Hepatocyte (in vitro differentiated cells): ENCODE measurements at regions not wholly inside any gene's neighbourhood (a gene's known extent, or its start where the extent isn't known, plus 50 kb on each side); places are given as distances from the start of the nearest gene placed in this dataset.

Experiments
- DNase-seq: peaks from one replicate; pipeline ENCODE4 v3.0.0-alpha.2; 2016; ENCODE audit warnings: low spot score
- H2AFZ ChIP-seq: fragments of 200-600 bp; sonication (generic); 2 replicates; pipeline ENCODE4 v1.6.0; 2016; ENCODE audit warnings: antibody characterized with exemption, mild to moderate bottlenecking
- H3K27ac ChIP-seq: fragments of 200-600 bp; sonication (generic); 2 replicates; pipeline ENCODE4 v1.5.1; 2016; ENCODE audit warnings: mild to moderate bottlenecking
- H3K27me3 ChIP-seq: fragments of 200-600 bp; sonication (generic); 2 replicates; pipeline ENCODE4 v1.6.1; 2016
- H3K36me3 ChIP-seq: fragments of 200-600 bp; sonication (generic); replicated peaks from 2 replicates; pipeline ENCODE4 v1.5.1; 2016; ENCODE audit warnings: low read depth; ENCODE audit not compliant: insufficient read depth
- H3K4me1 ChIP-seq: fragments of 200-600 bp; sonication (generic); 2 replicates; pipeline ENCODE4 v1.5.1; 2016; ENCODE audit warnings: mild to moderate bottlenecking, moderate library complexity; ENCODE audit not compliant: insufficient read depth
- H3K4me2 ChIP-seq: fragments of 200-600 bp; sonication (generic); 2 replicates; pipeline ENCODE4 v1.6.0; 2016
- H3K4me3 ChIP-seq: fragments of 200-600 bp; sonication (generic); 2 replicates; pipeline ENCODE4 v1.5.1; 2016; ENCODE audit warnings: mild to moderate bottlenecking
- H3K79me2 ChIP-seq: fragments of 200-600 bp; sonication (generic); 2 replicates; pipeline ENCODE4 v1.6.0; 2017; ENCODE audit warnings: mild to moderate bottlenecking
- H3K9me2 ChIP-seq: fragments of 200-600 bp; sonication (generic); replicated peaks from 2 replicates; pipeline ENCODE4 v1.6.0; 2017; ENCODE audit warnings: mild to moderate bottlenecking; ENCODE audit not compliant: insufficient read depth
- H3K9me3 ChIP-seq: fragments of 200-600 bp; sonication (generic); 2 replicates; pipeline ENCODE4 v1.5.1; 2016; ENCODE audit warnings: low read depth, mild to moderate bottlenecking
- H4K20me1 ChIP-seq: fragments of 200-600 bp; sonication (generic); 2 replicates; pipeline ENCODE4 v1.6.0; 2016; ENCODE audit warnings: mild to moderate bottlenecking; ENCODE audit not compliant: insufficient read depth, poor library complexity, severe bottlenecking
- EZH2 ChIP-seq: fragments of 200-600 bp; sonication (generic); IDR thresholded peaks from 2 replicates; pipeline ENCODE4 v1.6.1; 2016; ENCODE audit warnings: antibody characterized with exemption, mild to moderate bottlenecking, borderline replicate concordance
- EZH2phosphoT487 ChIP-seq: fragments of 200-600 bp; sonication (generic); IDR thresholded peaks from one replicate; pipeline ENCODE4 v1.6.1; 2018; ENCODE audit warnings: antibody characterized with exemption, mild to moderate bottlenecking, low read depth, moderate library complexity; ENCODE audit not compliant: unreplicated experiment, severe bottlenecking
- WGBS: methylation state at CpG from one replicate; pipeline ENCODE4 v1.1.6; 2016; ENCODE audit warnings: low lambda C conversion rate; ENCODE audit errors: missing lambda C conversion rate; 5-methylcytosine and 5-hydroxymethylcytosine counted together
- TF ChIP-seq, protein P1 (sequence below): fragments of 200-600 bp; sonication (generic); IDR thresholded peaks from 2 replicates; pipeline ENCODE4 v1.5.1; 2016; ENCODE audit warnings: antibody characterized with exemption, mild to moderate bottlenecking; ENCODE audit not compliant: poor library complexity

DNA sequence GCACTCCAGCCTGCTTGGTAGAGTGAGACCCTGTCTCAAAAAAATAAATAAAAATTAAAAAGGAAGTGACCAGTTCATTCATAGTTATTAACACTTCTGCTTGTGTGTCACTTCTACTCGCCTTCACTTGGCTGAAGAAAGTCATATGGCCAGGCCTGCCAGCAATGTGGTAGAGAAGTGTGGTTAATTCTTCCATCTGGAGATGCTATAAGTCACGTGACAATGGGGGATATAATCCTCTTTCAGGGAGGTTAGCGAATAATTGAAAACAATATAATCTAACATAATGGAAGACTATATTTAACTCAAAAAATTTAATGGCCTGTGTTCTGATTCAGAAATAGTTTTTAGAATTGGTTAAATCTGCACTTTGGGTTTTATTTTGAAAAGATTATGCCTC is 305.6 kb downstream of the DOCK8 start:
- WGBS, result 83% methylated on average over 3 of the region's 3 CpGs
- no peaks in the 10 kb centered on the region for H4K20me1 ChIP-seq

DNA sequence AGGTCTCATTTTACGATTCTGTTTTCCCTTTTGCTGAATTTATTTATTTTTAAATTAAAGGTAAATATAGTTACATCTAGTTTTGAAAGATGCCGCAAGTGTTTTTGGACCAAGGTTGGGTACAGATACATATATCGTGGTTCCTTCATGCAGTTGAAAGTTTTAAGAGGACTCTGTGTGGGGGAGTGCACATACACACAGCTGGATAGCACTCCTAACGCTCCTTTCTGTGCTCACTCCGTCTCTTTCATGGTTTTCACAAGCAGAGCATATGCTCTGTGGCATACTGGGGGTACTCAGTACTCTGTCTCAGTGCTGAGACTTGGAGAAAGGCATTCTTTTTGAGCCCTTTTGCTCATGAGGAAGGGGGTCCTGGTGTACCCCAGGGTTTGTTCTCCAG is 307.5 kb downstream of the DOCK8 start:
- DNase-seq, result no peak
- TF ChIP-seq EZH2 (no peak), EZH2phosphoT487 (no peak)
- TF ChIP-seq, protein P1, sequence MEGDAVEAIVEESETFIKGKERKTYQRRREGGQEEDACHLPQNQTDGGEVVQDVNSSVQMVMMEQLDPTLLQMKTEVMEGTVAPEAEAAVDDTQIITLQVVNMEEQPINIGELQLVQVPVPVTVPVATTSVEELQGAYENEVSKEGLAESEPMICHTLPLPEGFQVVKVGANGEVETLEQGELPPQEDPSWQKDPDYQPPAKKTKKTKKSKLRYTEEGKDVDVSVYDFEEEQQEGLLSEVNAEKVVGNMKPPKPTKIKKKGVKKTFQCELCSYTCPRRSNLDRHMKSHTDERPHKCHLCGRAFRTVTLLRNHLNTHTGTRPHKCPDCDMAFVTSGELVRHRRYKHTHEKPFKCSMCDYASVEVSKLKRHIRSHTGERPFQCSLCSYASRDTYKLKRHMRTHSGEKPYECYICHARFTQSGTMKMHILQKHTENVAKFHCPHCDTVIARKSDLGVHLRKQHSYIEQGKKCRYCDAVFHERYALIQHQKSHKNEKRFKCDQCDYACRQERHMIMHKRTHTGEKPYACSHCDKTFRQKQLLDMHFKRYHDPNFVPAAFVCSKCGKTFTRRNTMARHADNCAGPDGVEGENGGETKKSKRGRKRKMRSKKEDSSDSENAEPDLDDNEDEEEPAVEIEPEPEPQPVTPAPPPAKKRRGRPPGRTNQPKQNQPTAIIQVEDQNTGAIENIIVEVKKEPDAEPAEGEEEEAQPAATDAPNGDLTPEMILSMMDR, result no peak
- H3K4me1 ChIP-seq, result no peaks in the 10 kb centered on the region
- H3K27me3 ChIP-seq, result no peaks in the 10 kb centered on the region
- H3K4me3 ChIP-seq, result no peak overlapping the region
- 94% methylated on average over 5 of the region's 5 CpGs for WGBS
- peaks cover 24% of the 10 kb centered on the region for H3K79me2 ChIP-seq
- H3K4me2 ChIP-seq, result no peak overlapping the region
- no peaks in the 10 kb centered on the region for H3K9me3 ChIP-seq
- no peaks in the 10 kb centered on the region for H4K20me1 ChIP-seq
- no peak overlapping the region for H2AFZ ChIP-seq
- no peaks in the 10 kb centered on the region for H3K9me2 ChIP-seq
- no peak overlapping the region for H3K27ac ChIP-seq
- no peaks in the 10 kb centered on the region for H3K36me3 ChIP-seq

More for the DNA sequence above, 305.6 kb downstream of the DOCK8 start:
- H2AFZ ChIP-seq, result no peak overlapping the region
- no peaks in the 10 kb centered on the region for H3K9me3 ChIP-seq
- no peak for TF ChIP-seq EZH2phosphoT487
- TF ChIP-seq, protein P1, result no peak
- TF ChIP-seq EZH2, result no peak
- peaks cover 19% of the 10 kb centered on the region for H3K79me2 ChIP-seq
- no peaks in the 10 kb centered on the region for H3K4me1 ChIP-seq
- DNase-seq, result no peak
- no peak overlapping the region for H3K4me2 ChIP-seq
- no peak overlapping the region for H3K4me3 ChIP-seq
- H3K9me2 ChIP-seq, result no peaks in the 10 kb centered on the region
- no peaks in the 10 kb centered on the region for H3K27me3 ChIP-seq
- H3K36me3 ChIP-seq, result no peaks in the 10 kb centered on the region
- no peak overlapping the region for H3K27ac ChIP-seq

DNA sequence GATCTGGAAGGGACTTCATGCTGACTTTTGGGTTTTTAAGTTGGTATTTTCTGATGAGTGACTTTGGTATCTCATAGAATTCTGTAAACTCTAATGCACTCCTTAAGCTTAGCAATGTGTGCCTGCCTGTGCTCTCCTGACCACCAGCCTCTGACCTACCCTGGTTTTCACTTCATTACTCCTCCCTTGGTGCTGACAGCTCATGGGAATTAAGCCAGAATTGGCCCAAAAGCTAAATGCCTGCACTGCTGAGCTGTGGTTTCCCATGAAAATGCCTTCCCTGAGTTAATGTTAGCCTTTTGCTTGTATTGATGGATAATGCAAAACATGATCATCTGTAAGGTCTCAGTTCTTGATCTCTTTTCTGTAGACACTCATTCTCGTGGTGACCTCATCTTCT is 308.0 kb downstream of the DOCK8 start:
- Histone ChIP-seq H3K9me3 (no peaks in the 10 kb centered on the region), H3K4me1 (no peaks in the 10 kb centered on the region), H3K27ac (no peak overlapping the region), H3K27me3 (no peaks in the 10 kb centered on the region), H3K36me3 (no peaks in the 10 kb centered on the region), H3K4me2 (no peak overlapping the region), H3K4me3 (no peak overlapping the region), H4K20me1 (no peaks in the 10 kb centered on the region), H2AFZ (no peak overlapping the region), H3K79me2 (peaks cover 24% of the 10 kb centered on the region), H3K9me2 (no peaks in the 10 kb centered on the region)
- no peak for TF ChIP-seq EZH2
- no peak for TF ChIP-seq EZH2phosphoT487
- TF ChIP-seq, protein P1, result no peak
- 92% methylated on average over 1 of the region's 1 CpG for WGBS
- DNase-seq, result no peak

DNA sequence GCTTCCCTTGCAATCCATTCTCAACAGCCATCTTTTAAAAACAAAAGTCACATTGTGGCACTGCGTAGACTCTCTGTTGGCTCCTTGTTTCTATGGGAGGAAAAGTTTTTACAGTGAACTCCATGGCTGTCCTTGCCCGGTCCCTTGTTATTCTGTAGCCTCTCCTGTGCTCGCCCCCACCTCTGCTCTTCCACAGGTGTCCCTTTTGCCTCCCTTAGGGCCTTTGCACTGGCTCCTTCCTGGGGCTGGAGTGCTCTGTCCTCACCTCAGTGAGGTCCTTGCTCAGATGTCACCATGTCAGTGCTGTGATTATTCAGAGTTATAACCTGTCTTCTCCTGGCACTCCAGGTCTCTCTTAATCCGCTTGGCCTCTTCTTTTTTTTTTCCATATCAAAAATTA is 308.8 kb downstream of the DOCK8 start:
- H3K9me3 ChIP-seq, result no peaks in the 10 kb centered on the region
- WGBS, result 97% methylated on average over 4 of the region's 4 CpGs
- no peak for DNase-seq

More for the DNA sequence above, 308.8 kb downstream of the DOCK8 start:
- Histone ChIP-seq H3K4me2 (no peak overlapping the region), H4K20me1 (no peaks in the 10 kb centered on the region), H3K79me2 (peaks cover 24% of the 10 kb centered on the region), H3K9me2 (no peaks in the 10 kb centered on the region), H2AFZ (no peak overlapping the region), H3K27me3 (no peaks in the 10 kb centered on the region), H3K4me3 (no peak overlapping the region), H3K36me3 (no peaks in the 10 kb centered on the region), H3K27ac (no peak overlapping the region), H3K4me1 (no peaks in the 10 kb centered on the region)
- TF ChIP-seq EZH2, result no peak
- TF ChIP-seq, protein P1, result no peak
- TF ChIP-seq EZH2phosphoT487, result no peak
